H1 (cell line): ENCODE measurements at regions not wholly inside any gene's neighbourhood (a gene's known extent, or its start where the extent isn't known, plus 50 kb on each side); places are given as distances from the start of the nearest gene placed in this dataset.

Source experiments
- CTCF ChIA-PET: fragments of 300-600 bp; sonication (Branson Sonifier 250); formaldehyde crosslinking; loops from one replicate; lab custom pipeline; 2021; ENCODE audit not compliant: partially characterized antibody; lab: Charles Lee
- POLR2A ChIA-PET: fragments of 300-600 bp; sonication (Branson Sonifier 250); formaldehyde crosslinking; loops from one replicate; lab custom pipeline; 2021; ENCODE audit warnings: inconsistent platforms; ENCODE audit not compliant: partially characterized antibody; lab: Charles Lee
- DNase-seq, 2 experiments: peaks; one replicate each; pipeline versions ENCODE4 v3.0.0 to v3.0.0-alpha.2; 2010 to 2022; ENCODE audit warnings: low spot score in 2 of 2, low read depth in 1 of 2, mixed read lengths in 1 of 2
- FAIRE-seq: peaks from 2 replicates; lab custom pipeline; 2011; peaks lifted over from hg19 to GRCh38; lab: Jason Lieb, UNC
- H2AFZ ChIP-seq: 2 replicates; pipeline ENCODE4 v1.8.1; 2012; ENCODE audit warnings: low read length, inconsistent platforms
- H2AK5ac ChIP-seq: 2 replicates; pipeline ENCODE4 v1.6.1; 2013; ENCODE audit warnings: low read depth, low read length
- H2BK120ac ChIP-seq: replicated peaks from 2 replicates; pipeline ENCODE3; 2013; ENCODE audit warnings: low read depth, low read length, inconsistent platforms
- H2BK12ac ChIP-seq: 2 replicates; pipeline ENCODE4 v1.6.1; 2013; ENCODE audit warnings: low read depth, low read length
- H2BK15ac ChIP-seq: 2 replicates; pipeline ENCODE4 v1.6.1; 2013; ENCODE audit warnings: low read length
- H2BK20ac ChIP-seq: 2 replicates; pipeline ENCODE4 v1.6.1; 2013; ENCODE audit warnings: low read length
- H2BK5ac ChIP-seq: 2 replicates; pipeline ENCODE4 v1.6.1; 2013; ENCODE audit warnings: low read depth, low read length
- H3K14ac ChIP-seq: 2 replicates; pipeline ENCODE4 v1.6.1; 2013; ENCODE audit warnings: inconsistent platforms; ENCODE audit not compliant: insufficient read length
- H3K18ac ChIP-seq: 2 replicates; pipeline ENCODE4 v1.6.1; 2013; ENCODE audit warnings: low read length; ENCODE audit errors: extremely low read depth
- H3K23ac ChIP-seq: 2 replicates; pipeline ENCODE4 v1.6.1; 2013; ENCODE audit warnings: inconsistent platforms; ENCODE audit not compliant: insufficient read length
- H3K23me2 ChIP-seq: 2 replicates; pipeline ENCODE4 v1.6.1; 2013; ENCODE audit warnings: low read depth, low read length
- H3K27ac ChIP-seq: 2 replicates; pipeline ENCODE4 v1.6.1; 2011; ENCODE audit warnings: low read depth, low read length, inconsistent platforms
- H3K27me3 ChIP-seq, 4 experiments: replicated peaks in 1 of 4; 1 replicate in 1 of 4; 2 replicates in 3 of 4; pipeline versions ENCODE4 v1.6.1 to v1.8.1; 2011 to 2013; ENCODE audit warnings: low read length in 3 of 4, mild to moderate bottlenecking in 3 of 4, inconsistent platforms in 2 of 4, mixed read lengths in 2 of 4, moderate library complexity in 1 of 4; ENCODE audit not compliant: control insufficient read depth in 3 of 4, insufficient read depth in 3 of 4; ENCODE audit errors: extremely low read depth in 1 of 4
- H3K36me3 ChIP-seq, 4 experiments: 2 replicates each; pipeline versions ENCODE4 v1.6.1 to v1.8.1; 2011 to 2013; ENCODE audit warnings: mild to moderate bottlenecking in 4 of 4, low read length in 3 of 4, moderate library complexity in 2 of 4, control low read depth in 1 of 4, inconsistent platforms in 1 of 4; ENCODE audit not compliant: insufficient read depth in 4 of 4, control insufficient read depth in 2 of 4
- H3K4ac ChIP-seq: replicated peaks from 2 replicates; pipeline ENCODE3; 2013; ENCODE audit warnings: low read length, low read depth, mixed read lengths, inconsistent platforms; ENCODE audit not compliant: insufficient read length
- H3K4me1 ChIP-seq, 4 experiments: replicated peaks in 1 of 4; 1 replicate in 1 of 4; 2 replicates in 3 of 4; pipeline versions ENCODE4 v1.6.1 to v1.8.1; 2011 to 2013; ENCODE audit warnings: low read length in 3 of 4, inconsistent platforms in 2 of 4, mixed read lengths in 1 of 4; ENCODE audit not compliant: insufficient read depth in 4 of 4, control insufficient read depth in 3 of 4
- H3K4me2 ChIP-seq, 2 experiments: 2 replicates each; pipeline versions ENCODE4 v1.6.1 to v1.8.1; 2011 to 2013; ENCODE audit warnings: low read depth in 2 of 2, low read length in 2 of 2, control low read depth in 1 of 2, inconsistent platforms in 1 of 2, mild to moderate bottlenecking in 1 of 2; ENCODE audit not compliant: insufficient read depth in 1 of 2
- H3K4me3 ChIP-seq, 4 experiments: fragments of 200-600, 300-600 bp in 1 of 4; sonication (generic), shearing (Covaris generic), sonication (Bioruptor Twin) in 1 of 4; 2 replicates each; pipeline versions ENCODE4 v1.5.1 to v1.8.1; 2011 to 2016; ENCODE audit warnings: low read length in 4 of 4, low read depth in 3 of 4, control low read depth in 2 of 4, inconsistent platforms in 2 of 4, mild to moderate bottlenecking in 2 of 4, mixed read lengths in 1 of 4, moderate library complexity in 1 of 4; ENCODE audit not compliant: insufficient read depth in 2 of 4; ENCODE audit errors: extremely low read depth in 1 of 4
- H3K56ac ChIP-seq: replicated peaks from 2 replicates; pipeline ENCODE3; 2013; ENCODE audit warnings: low read depth, mild to moderate bottlenecking, mixed read lengths, low read length, inconsistent platforms; ENCODE audit not compliant: insufficient read length
- H3K79me1 ChIP-seq: 2 replicates; pipeline ENCODE4 v1.6.1; 2013; ENCODE audit warnings: low read depth, low read length, control low read depth
- H3K79me2 ChIP-seq, 2 experiments: 2 replicates each; pipeline versions ENCODE4 v1.6.1 to v1.8.1; 2012 to 2013; ENCODE audit warnings: low read length in 2 of 2, mild to moderate bottlenecking in 2 of 2, inconsistent platforms in 1 of 2; ENCODE audit not compliant: insufficient read depth in 2 of 2, control insufficient read depth in 1 of 2
- H3K9ac ChIP-seq, 4 experiments: replicated peaks in 1 of 4; 1 replicate in 1 of 4; 2 replicates in 3 of 4; pipeline versions ENCODE4 v1.6.1 to v1.8.1; 2011 to 2013; ENCODE audit warnings: low read depth in 3 of 4, low read length in 3 of 4, control low read depth in 2 of 4, mild to moderate bottlenecking in 2 of 4, moderate library complexity in 2 of 4, inconsistent platforms in 1 of 4; ENCODE audit errors: extremely low read depth in 1 of 4
- H3K9me3 ChIP-seq, 2 experiments: 2 replicates each; pipeline versions ENCODE4 v1.6.1 to v1.8.1; 2012 to 2013; ENCODE audit warnings: mild to moderate bottlenecking in 2 of 2, moderate library complexity in 2 of 2, control low read depth in 1 of 2, inconsistent platforms in 1 of 2, low read depth in 1 of 2, low read length in 1 of 2, mixed read lengths in 1 of 2; ENCODE audit not compliant: insufficient read depth in 2 of 2
- H4K20me1 ChIP-seq, 2 experiments: replicated peaks in 1 of 2; 2 replicates each; pipeline versions ENCODE3 to v1.8.1; 2011 to 2013; ENCODE audit warnings: inconsistent platforms in 2 of 2, low read length in 2 of 2, mild to moderate bottlenecking in 1 of 2; ENCODE audit not compliant: insufficient read depth in 2 of 2, control insufficient read depth in 1 of 2
- H4K5ac ChIP-seq: 2 replicates; pipeline ENCODE4 v1.6.1; 2013; ENCODE audit warnings: low read length, low read depth, mixed read lengths, inconsistent platforms; ENCODE audit not compliant: insufficient read length
- H4K8ac ChIP-seq: 2 replicates; pipeline ENCODE4 v1.8.0; 2013; ENCODE audit warnings: mild to moderate bottlenecking, moderate library complexity, low read length, inconsistent platforms; ENCODE audit not compliant: insufficient read depth; ENCODE audit errors: extremely low read depth
- H4K91ac ChIP-seq: replicated peaks from 2 replicates; pipeline ENCODE3; 2013; ENCODE audit warnings: low read length, mixed read lengths, inconsistent platforms; ENCODE audit not compliant: insufficient read length
- BRCA1 ChIP-seq: IDR thresholded peaks from 2 replicates; pipeline ENCODE4 v1.6.1; 2012; ENCODE audit warnings: low read depth, low read length, improper control_type of control experiment
- EP300 ChIP-seq, 2 experiments: IDR thresholded peaks; 1 replicate in 1 of 2; 2 replicates in 1 of 2; pipeline ENCODE4 v1.6.1; 2011 to 2012; ENCODE audit warnings: low read depth in 2 of 2, low read length in 2 of 2, mild to moderate bottlenecking in 2 of 2, borderline replicate concordance in 1 of 2, inconsistent platforms in 1 of 2, moderate library complexity in 1 of 2
- GABPA ChIP-seq: IDR thresholded peaks from 2 replicates; pipeline ENCODE4 v1.6.1; 2011; ENCODE audit warnings: mild to moderate bottlenecking, low read length, moderate library complexity, borderline replicate concordance; ENCODE audit not compliant: insufficient read depth
- HDAC6 ChIP-seq: IDR thresholded peaks from one replicate; pipeline ENCODE4 v1.7.1; 2012; ENCODE audit warnings: low read depth, mild to moderate bottlenecking, inconsistent platforms, low read length, moderate library complexity
- KDM5A ChIP-seq: fragments of 200-600 bp; IDR thresholded peaks from 2 replicates; pipeline ENCODE4 v1.7.1; 2012; ENCODE audit warnings: mild to moderate bottlenecking, low read length, inconsistent platforms, mixed read lengths
- MAFK ChIP-seq: IDR thresholded peaks from 2 replicates; pipeline ENCODE4 v1.6.1; 2012; ENCODE audit warnings: low read depth, mild to moderate bottlenecking, improper control_type of control experiment, low read length
- MAX ChIP-seq: IDR thresholded peaks from 2 replicates; pipeline ENCODE4 v1.6.1; 2012; ENCODE audit warnings: inconsistent platforms
- SIN3A ChIP-seq, 2 experiments: IDR thresholded peaks in 1 of 2; conservative IDR thresholded peaks in 1 of 2; 2 replicates each; pipeline ENCODE4 v1.6.1; 2011 to 2012; ENCODE audit warnings: low read length in 2 of 2, improper control_type of control experiment in 1 of 2, low read depth in 1 of 2, mild to moderate bottlenecking in 1 of 2
- SUZ12 ChIP-seq: fragments of 200-600 bp; sonication (generic); IDR thresholded peaks from 2 replicates; pipeline ENCODE4 v1.6.1; 2012; ENCODE audit warnings: mild to moderate bottlenecking, inconsistent platforms, low read length, moderate library complexity, mixed read lengths
- TAF1 ChIP-seq: IDR thresholded peaks from 2 replicates; pipeline ENCODE4 v1.6.1; 2011; ENCODE audit warnings: mild to moderate bottlenecking, low read depth, low read length
- YY1 ChIP-seq: IDR thresholded peaks from 2 replicates; pipeline ENCODE4 v1.6.1; 2011; ENCODE audit warnings: low read depth, mild to moderate bottlenecking, low read length
- WGBS, 2 experiments: shearing (Covaris generic) in 1 of 2; methylation state at CpG; one replicate each; pipeline versions ENCODE4 v1.1.6 to v1.1.7; 2013 to 2015; ENCODE audit warnings: low lambda C conversion rate in 2 of 2, mixed read lengths in 2 of 2, inconsistent platforms in 1 of 2, low coverage in 1 of 2, missing lambda C conversion rate in 1 of 2; ENCODE audit not compliant: insufficient replicate concordance in 2 of 2, insufficient coverage in 1 of 2, insufficient read length in 1 of 2; ENCODE audit errors: extremely low coverage in 1 of 2, missing lambda C conversion rate in 1 of 2; 5-methylcytosine and 5-hydroxymethylcytosine counted together

GRCh38 chr4:100960232-100960631 is 387.1 kb downstream of the PPP3CA start:
- Histone ChIP-seq H2AK5ac (no peak overlapping the region), H4K20me1 (no peaks in the 10 kb centered on the region), H2BK15ac (no peak overlapping the region), H3K9me3 (no peaks in the 10 kb centered on the region), H3K4me3 (no peak overlapping the region), H3K27me3 (no peaks in the 10 kb centered on the region), H3K4me1 (peaks cover 0 to 3% (median under 1%) of the 10 kb centered on the region in 4 experiments; a peak in 2 of 7 replicates), H3K23ac (no peak overlapping the region), H3K9ac (no peak overlapping the region), H3K36me3 (no peaks in the 10 kb centered on the region), H3K4ac (no peak overlapping the region), H3K56ac (no peak overlapping the region), H3K79me1 (no peaks in the 10 kb centered on the region), H3K14ac (no peak overlapping the region), H2BK12ac (no peak overlapping the region), H2AFZ (no peak overlapping the region), H2BK20ac (no peak overlapping the region)
- POLR2A ChIA-PET = no interaction called here
- TF ChIP-seq SUZ12 = no peak
- no peak for TF ChIP-seq KDM5A
- no peak for TF ChIP-seq HDAC6
- TF ChIP-seq BRCA1 = no peak
- no peak for TF ChIP-seq SIN3A (conservative IDR thresholded peaks at IDR 0.05 in 1 of 2, IDR thresholded peaks at IDR 0.05 in 1 of 2; ENCODE audit: low read depth in 1 of 2, low read length in 2 of 2)
- no peak for TF ChIP-seq YY1
- TF ChIP-seq MAX = no peak
- TF ChIP-seq GABPA = no peak
- no peak for TF ChIP-seq MAFK
- no peak for TF ChIP-seq TAF1
- no peak for TF ChIP-seq EP300 (IDR thresholded peaks at IDR 0.05; ENCODE audit: borderline replicate concordance in 1 of 2, low read depth in 2 of 2, low read length in 2 of 2)
- TF ChIP-seq, all 59 proteins: peak for 0
- no peak overlapping the region for H2BK120ac ChIP-seq
- H3K27ac ChIP-seq = no peak overlapping the region
- WGBS, 2 experiments = 85% methylated on average over 3 of the region's 3 CpGs; no CpG with 5 or more reads in 1 of the 2 experiments
- CTCF ChIA-PET = no interaction called here
- DNase-seq (no peak), FAIRE-seq (no peak)
- no peak overlapping the region for H4K91ac ChIP-seq
- no peaks in the 10 kb centered on the region for H3K23me2 ChIP-seq
- H3K18ac ChIP-seq = no peak overlapping the region
- no peak overlapping the region for H2BK5ac ChIP-seq
- H4K8ac ChIP-seq = no peak overlapping the region
- no peak overlapping the region for H4K5ac ChIP-seq
- H3K79me2 ChIP-seq = no peaks in the 10 kb centered on the region
- no peak overlapping the region for H3K4me2 ChIP-seq
